ENCODE measurements at regions not wholly inside any gene's neighbourhood (a gene's known extent, or its start where the extent isn't known, plus 50 kb on each side); places are given as distances from the start of the nearest gene placed in this dataset.

- FAIRE-seq = no peak
Measured at GRCh38 chr13:92938486-92939020, 288.1 kb upstream of the GPC6 start.

- no peak for FAIRE-seq
Measured at GRCh38 chr13:92941167-92941566, 285.4 kb upstream of the GPC6 start.

- FAIRE-seq = no peak
Measured at GRCh38 chr13:92947770-92948434, 278.7 kb upstream of the GPC6 start.

- no peak for FAIRE-seq
Measured at GRCh38 chr13:92950771-92951170, 275.8 kb upstream of the GPC6 start.

DNA sequence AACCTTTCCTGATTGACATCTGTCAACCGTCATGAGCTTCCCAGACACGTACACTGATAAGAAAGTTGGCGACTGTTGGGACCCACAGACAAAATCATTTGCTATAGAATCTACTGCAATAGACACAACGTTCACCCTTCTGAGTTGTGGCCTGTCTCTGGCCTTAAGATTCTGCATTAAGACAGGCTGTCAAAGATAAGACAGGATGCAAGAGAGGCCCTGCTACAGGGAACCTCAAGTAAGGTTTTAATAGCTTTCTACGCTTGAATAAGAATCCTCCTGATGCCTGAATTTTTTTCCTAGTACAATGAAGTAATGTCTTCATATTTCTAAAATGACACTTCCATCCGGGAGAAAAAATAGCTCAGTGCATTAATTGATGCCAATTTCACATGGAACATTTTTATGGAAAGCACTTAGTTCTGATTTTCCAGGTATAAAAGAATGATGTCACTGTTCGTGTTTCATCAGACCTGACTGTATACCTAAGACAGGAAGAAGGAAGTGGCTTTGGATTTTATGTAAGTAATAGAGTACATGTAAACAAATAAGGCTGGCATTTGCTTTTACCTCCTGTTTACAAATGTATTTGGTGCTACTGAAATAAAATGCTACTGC lies 275.2 kb upstream of the GPC6 start:
- no peak for FAIRE-seq

DNA sequence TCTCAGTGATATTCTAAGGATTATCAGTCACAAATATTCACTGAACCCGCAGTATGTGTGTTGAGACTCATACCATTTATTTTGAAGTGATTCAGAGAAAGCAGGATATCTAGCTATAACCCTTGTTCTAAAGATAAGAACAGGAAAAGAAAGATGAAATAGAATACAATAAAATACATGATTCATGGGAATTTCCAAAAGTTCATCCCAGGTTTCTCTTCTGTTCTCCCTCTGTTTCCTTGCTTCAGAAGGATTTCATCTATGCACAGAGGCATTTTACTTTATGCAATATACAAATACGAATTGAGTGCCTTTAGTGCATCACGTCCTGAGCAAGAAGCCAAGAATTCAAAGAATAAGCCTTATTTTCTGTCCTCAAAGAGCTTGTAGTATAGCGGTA lies 274.4 kb upstream of the GPC6 start:
- FAIRE-seq = no peak

DNA sequence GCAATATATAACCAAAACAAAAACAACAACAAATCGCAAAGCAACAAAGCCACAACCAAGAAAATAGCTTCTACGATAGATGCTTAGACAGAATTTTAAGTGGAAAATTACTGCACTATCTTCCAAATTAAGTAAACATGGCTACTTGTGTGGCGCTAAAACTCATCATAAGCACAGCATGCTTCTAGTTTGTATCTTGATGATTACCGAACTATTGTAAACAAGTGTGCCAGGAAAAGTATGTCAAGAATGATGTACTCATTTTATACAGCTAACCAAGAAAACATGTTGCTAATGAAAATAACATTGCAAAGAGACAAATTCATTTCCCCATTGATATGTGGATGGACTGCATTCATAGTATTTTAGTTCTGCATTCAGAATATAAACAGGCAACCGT lies 271.9 kb upstream of the GPC6 start:
- FAIRE-seq = no peak

DNA sequence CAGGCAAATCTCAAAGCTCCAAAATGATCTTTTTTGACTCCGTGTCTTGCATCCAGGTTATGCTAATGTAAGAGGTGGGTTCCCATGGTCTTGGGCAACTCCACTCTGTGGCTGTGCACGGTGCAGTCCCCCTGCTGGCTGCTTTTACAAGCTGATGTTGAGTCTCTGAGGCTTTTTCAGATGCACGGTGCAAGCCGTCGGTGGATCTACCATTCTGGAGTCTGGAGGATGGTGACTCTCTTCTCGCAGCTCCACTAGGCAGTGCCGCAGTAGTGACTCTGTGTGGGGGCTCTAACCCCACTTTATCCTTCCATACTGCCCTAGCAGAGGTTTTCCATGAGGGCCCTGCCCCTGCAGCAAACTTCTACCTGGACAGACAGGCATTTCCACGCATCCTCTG lies 266.8 kb upstream of the GPC6 start:
- FAIRE-seq = no peak

DNA sequence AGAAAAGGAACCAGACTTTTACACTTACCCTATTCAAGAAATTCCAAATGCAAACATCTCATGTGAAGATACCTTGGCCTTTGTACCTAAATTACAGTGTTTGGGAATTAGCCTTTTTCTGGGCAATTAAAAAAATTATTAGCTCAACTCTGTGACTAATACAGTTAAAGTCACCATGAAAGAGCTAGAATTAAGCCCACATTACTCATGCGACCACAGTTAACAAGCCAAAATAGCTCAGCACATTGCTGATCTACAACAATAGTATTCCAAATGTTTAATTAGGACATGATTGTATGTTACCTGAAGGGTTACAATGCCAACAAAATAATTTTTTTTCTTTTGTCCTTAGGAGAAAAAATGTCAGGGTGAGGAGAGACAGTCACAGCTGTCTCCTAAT lies 263.6 kb upstream of the GPC6 start:
- FAIRE-seq = no peak

- no peak for FAIRE-seq
Measured at GRCh38 chr13:92966341-92966740, 260.3 kb upstream of the GPC6 start.

DNA sequence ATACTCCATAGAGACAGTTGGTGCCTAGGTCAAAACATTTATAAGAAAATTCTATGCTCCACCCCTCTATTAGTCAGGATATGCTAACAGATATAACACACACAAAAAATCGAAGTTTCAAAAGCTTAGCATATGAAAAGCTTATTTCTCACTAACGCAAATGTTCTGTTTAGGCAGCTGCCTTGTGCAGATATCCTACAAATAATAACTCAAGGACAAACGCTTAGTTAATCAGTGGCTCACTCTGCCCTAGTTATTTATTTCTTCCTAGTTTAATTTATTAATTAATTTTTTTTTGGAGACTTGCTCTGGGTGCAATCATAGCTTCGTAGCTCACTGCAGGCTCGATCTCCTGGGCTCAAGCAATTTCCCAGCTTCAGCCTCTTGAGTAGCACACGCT lies 259.7 kb upstream of the GPC6 start:
- FAIRE-seq = no peak

DNA sequence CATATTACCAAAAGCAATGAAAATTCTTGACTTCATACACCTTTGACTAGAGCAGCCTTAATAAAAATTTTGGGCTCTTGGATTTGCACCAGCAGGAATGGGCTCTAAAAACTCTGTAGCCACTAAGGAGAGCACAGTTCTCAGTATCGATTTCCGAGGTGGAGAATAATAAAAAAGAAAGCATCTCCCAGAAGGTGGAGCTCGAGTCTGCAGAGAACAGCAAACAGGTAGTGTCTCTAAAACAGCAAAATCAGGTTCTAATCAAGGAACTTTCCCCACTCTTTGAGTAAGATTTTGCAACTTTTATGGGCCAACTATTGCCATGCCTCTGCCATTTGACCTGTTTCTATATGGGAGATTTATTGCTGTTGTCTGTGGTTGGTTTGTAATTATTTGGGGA lies 258.7 kb upstream of the GPC6 start:
- no peak for FAIRE-seq

DNA sequence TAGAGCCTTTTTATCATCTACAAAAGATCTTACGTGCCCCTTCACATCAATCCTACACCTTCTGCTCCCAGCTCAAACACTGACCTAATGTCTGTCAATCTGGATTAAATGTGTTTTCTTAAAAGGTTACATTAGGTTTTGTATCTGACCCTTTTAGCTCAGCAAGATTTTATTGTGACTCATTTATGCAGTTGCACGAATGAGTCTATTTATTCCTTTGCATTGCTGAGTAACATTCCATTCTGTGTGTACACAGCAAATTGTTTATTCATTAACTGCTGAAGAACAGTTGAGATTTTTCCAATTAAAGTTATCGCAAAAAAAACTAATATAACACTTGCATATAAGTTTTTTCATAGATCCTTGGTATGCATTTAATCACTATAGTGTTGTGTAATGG lies 253.9 kb upstream of the GPC6 start:
- no peak for FAIRE-seq

DNA sequence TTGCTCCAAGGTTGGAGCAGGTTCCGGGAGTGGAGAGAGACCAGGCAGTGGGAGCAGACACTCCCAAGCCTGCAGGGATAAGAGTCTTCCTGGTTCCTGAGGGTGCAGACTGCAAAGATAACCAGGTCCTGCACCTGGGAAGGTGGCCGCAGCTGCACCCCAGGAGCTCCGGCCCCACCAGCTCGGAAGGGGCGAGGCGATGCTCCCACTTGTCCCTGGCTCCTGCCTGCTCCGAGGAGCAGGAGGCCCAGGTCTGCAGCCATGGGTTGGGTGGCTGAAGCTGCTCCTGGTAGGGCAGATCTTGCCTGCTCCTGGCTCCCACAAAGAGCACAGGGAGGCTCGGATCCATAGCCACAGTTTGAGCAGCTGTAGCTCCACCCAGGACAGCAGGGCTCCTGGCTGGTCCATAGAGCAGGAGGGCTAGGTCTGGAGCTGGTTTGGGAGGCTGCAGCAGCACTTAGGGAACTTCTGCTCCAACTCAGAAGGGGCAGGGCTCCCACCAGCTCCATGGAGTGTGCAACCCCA lies 251.6 kb upstream of the GPC6 start:
- no peak for FAIRE-seq

DNA sequence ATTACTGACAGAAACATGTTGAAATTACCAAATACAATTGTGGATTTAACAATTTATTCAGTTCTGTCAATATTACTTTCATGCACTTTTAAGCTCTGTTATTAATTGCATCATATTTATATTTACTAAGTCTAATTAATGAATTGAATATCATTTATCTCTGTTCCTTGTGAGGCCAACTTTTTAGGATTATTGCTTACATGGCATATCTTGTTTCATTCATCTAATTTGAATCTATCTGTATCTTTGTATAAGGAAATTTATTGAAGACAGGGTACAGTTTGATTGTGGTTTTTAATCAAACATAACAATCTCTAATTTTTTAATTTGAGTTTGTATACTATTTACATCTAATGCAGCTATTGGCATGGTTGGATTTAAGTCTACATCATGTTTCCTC lies 249.9 kb upstream of the GPC6 start:
- FAIRE-seq = no peak

- FAIRE-seq = no peak
Measured at GRCh38 chr13:92984151-92984550, 242.5 kb upstream of the GPC6 start.

GRCh38 chr13:92989301-92989700 lies 237.3 kb upstream of the GPC6 start:
- FAIRE-seq = no peak

- FAIRE-seq = no peak
Measured at GRCh38 chr13:92991692-92992091, 234.9 kb upstream of the GPC6 start.

GRCh38 chr13:92994056-92994455 lies 232.6 kb upstream of the GPC6 start:
- no peak for FAIRE-seq

- FAIRE-seq = no peak
Measured at GRCh38 chr13:93001866-93002461, 224.6 kb upstream of the GPC6 start.

DNA sequence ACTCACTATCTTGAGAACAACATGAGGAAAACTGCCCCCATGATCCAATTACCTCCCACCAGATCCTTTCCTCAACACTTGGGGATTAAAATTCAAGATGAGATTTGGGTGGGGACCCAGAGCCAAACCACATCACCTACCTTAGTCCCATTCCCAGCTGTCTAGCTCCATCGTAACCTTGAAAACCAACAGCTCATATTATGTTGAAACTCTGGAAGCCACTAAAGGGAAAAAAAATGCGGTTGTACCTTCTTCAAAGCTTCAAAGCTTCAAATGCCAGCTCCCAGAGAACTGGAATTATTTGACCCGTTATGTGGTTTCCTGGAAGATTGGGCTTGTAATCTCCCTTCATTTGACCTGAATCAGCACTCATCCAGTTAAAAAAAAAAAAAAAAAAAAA lies 223.1 kb upstream of the GPC6 start:
- no peak for FAIRE-seq

DNA sequence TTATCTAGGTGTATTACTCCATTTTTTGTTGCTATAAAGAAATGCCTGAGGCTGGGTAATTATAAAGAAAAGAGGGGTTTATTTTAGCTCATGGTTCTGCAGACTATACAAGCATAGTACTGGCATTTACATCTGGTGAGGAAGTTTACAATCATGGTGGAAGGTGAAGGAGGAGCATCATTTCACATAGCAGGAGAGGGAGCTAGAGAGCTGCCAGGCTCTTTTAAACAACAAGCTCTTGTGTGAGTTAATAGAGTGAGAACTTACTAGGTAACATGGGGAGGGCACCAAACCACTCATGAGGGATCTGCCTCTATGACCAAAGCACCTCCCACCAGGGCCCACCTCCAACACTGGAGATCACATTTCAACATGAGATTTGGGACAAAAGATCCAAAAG lies 221.7 kb upstream of the GPC6 start:
- no peak for FAIRE-seq

GRCh38 chr13:93007928-93008327 lies 218.7 kb upstream of the GPC6 start:
- FAIRE-seq = no peak

DNA sequence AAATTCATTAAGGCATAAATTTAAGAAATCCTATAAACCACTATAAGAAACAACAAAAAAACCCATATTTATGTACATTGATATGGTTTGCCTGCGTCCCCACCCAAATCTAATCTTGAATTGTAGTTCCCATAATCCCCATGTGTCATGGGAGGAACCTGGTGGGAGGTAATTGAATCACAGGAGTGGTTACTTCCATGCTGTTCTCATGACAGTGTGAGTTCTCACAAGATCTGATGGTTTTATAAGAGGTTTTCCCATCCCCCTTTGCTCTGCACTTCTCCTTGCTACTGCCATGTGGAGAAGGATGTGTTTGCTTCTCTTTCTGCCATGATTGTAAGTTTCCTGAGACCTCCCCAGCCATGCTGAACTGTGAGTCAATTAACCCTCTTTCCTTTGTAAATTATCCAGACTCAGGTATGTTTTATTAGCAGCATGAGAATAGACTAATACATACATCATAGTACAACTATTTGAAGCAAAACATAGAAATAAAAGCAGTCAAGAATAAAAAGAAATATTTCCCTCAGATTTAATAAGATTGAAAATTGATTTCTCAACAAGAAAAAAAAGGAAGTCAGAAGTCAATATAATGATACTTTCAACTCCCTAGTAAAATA lies 209.0 kb upstream of the GPC6 start:
- no peak for FAIRE-seq
